ENCODE measurements at regions not wholly inside any gene's neighbourhood (a gene's known extent, or its start where the extent isn't known, plus 50 kb on each side); places are given as distances from the start of the nearest gene placed in this dataset.

- no peak for TF ChIP-seq TAF1 (IDR thresholded peaks at IDR 0.05; ENCODE audit: borderline replicate concordance, insufficient read depth, low read length)
- TF ChIP-seq REST (IDR thresholded peaks at IDR 0.05; ENCODE audit: insufficient read depth in 1 of 2, low read depth in 2 of 2, low read length in 2 of 2), result no peak
- no peak for TF ChIP-seq POLR2AphosphoS5 (IDR thresholded peaks at IDR 0.05; ENCODE audit: low read depth, low read length)
Observed at GRCh38 chr3:150101016-150101415, 130.3 kb upstream of the PFN2 start.

All from PFSK-1 (cell line).